CD14-positive monocyte (primary cell): ENCODE measurements at regions not wholly inside any gene's neighbourhood (a gene's known extent, or its start where the extent isn't known, plus 50 kb on each side); places are given as distances from the start of the nearest gene placed in this dataset.

Source experiments
- DNase-seq, 3 donors: peaks; one replicate each; pipeline ENCODE4 v3.0.0-alpha.2; 2011 to 2022
- H2AFZ ChIP-seq: 2 replicates; pipeline ENCODE4 v1.6.0; 2012; ENCODE audit warnings: mild to moderate bottlenecking, low read depth, low read length, inconsistent platforms; ENCODE audit not compliant: insufficient read depth, poor library complexity, severe bottlenecking
- H3K27ac ChIP-seq, 2 donors: 1 replicate in 1 of 2; 2 replicates in 1 of 2; pipeline ENCODE4 v1.5.1; 2012 to 2013; ENCODE audit warnings: low read length in 2 of 2, control low read depth in 1 of 2, inconsistent platforms in 1 of 2, low read depth in 1 of 2, mild to moderate bottlenecking in 1 of 2
- H3K27me3 ChIP-seq, 2 donors: one replicate each; pipeline versions ENCODE4 v1.6.0 to v1.6.1; 2011 to 2013; ENCODE audit warnings: low read length in 2 of 2; ENCODE audit not compliant: control insufficient read depth in 2 of 2, insufficient read depth in 2 of 2
- H3K36me3 ChIP-seq, 2 donors: replicated peaks in 1 of 2; 1 replicate in 1 of 2; 2 replicates in 1 of 2; pipeline versions ENCODE4 v1.5.1 to v1.6.1; 2012 to 2013; ENCODE audit warnings: low read length in 2 of 2, control low read depth in 1 of 2, inconsistent platforms in 1 of 2, mild to moderate bottlenecking in 1 of 2; ENCODE audit not compliant: insufficient read depth in 2 of 2, control insufficient read depth in 1 of 2
- H3K4me1 ChIP-seq, 2 donors: 1 replicate in 1 of 2; 2 replicates in 1 of 2; pipeline versions ENCODE4 v1.5.1 to v1.6.1; 2012 to 2013; ENCODE audit warnings: low read length in 2 of 2, control low read depth in 1 of 2, inconsistent platforms in 1 of 2, mild to moderate bottlenecking in 1 of 2, moderate library complexity in 1 of 2; ENCODE audit not compliant: insufficient read depth in 2 of 2, control insufficient read depth in 1 of 2
- H3K4me2 ChIP-seq: replicated peaks from 2 replicates; pipeline ENCODE3; 2012; ENCODE audit warnings: low read length, moderate library complexity, mild to moderate bottlenecking; ENCODE audit not compliant: poor library complexity, severe bottlenecking; ENCODE audit errors: extremely low read depth
- H3K4me3 ChIP-seq, 3 experiments: fragments of 200-600 bp in 1 of 3; sonication (generic) in 1 of 3; replicated peaks in 1 of 3; 1 replicate in 2 of 3; 2 replicates in 1 of 3; pipeline ENCODE4 v1.5.1; 2011 to 2013; ENCODE audit warnings: low read length in 3 of 3, mild to moderate bottlenecking in 3 of 3, control low read depth in 2 of 3, low read depth in 2 of 3, inconsistent platforms in 1 of 3, moderate library complexity in 1 of 3
- H3K79me2 ChIP-seq: 2 replicates; pipeline ENCODE4 v1.6.0; 2012; ENCODE audit warnings: mild to moderate bottlenecking, control low read depth, inconsistent platforms, low read length, moderate library complexity; ENCODE audit not compliant: insufficient read depth
- H3K9ac ChIP-seq: 2 replicates; pipeline ENCODE4 v1.6.0; 2017; ENCODE audit warnings: low read length, mild to moderate bottlenecking; ENCODE audit not compliant: insufficient read depth, poor library complexity, severe bottlenecking
- H3K9me3 ChIP-seq, 2 donors: replicated peaks in 1 of 2; 1 replicate in 1 of 2; 2 replicates in 1 of 2; pipeline versions ENCODE4 v1.5.1 to v1.6.1; 2012 to 2013; ENCODE audit warnings: low read length in 2 of 2, control low read depth in 1 of 2; ENCODE audit not compliant: control insufficient read depth in 1 of 2, insufficient read depth in 1 of 2
- H4K20me1 ChIP-seq: 2 replicates; pipeline ENCODE4 v1.6.0; 2012; ENCODE audit warnings: mild to moderate bottlenecking, low read length, control low read depth, moderate library complexity; ENCODE audit not compliant: insufficient read depth
- H3K27ac Mint-ChIP-seq, 7 donors: one replicate each; pipeline ENCODE4 v1.8.0; 2020; ENCODE audit warnings: mild to moderate bottlenecking in 7 of 7, mixed read lengths in 7 of 7, moderate library complexity in 6 of 7, inconsistent platforms in 2 of 7
- H3K27me3 Mint-ChIP-seq, 3 donors: one replicate each; pipeline ENCODE4 v1.8.0; 2021 to 2022; ENCODE audit warnings: low read depth in 3 of 3, mild to moderate bottlenecking in 3 of 3, mixed read lengths in 3 of 3, moderate library complexity in 3 of 3, inconsistent platforms in 1 of 3
- H3K36me3 Mint-ChIP-seq, 2 donors: one replicate each; pipeline ENCODE4 v1.8.0; 2020; ENCODE audit warnings: mixed read lengths in 2 of 2, inconsistent platforms in 1 of 2, mild to moderate bottlenecking in 1 of 2
- H3K4me1 Mint-ChIP-seq: one replicate; pipeline ENCODE4 v1.8.0; 2020; ENCODE audit warnings: mild to moderate bottlenecking, mixed read lengths
- H3K4me3 Mint-ChIP-seq, 2 donors: one replicate each; pipeline ENCODE4 v1.8.0; 2020; ENCODE audit warnings: mild to moderate bottlenecking in 2 of 2, mixed read lengths in 2 of 2, moderate library complexity in 1 of 2
- H3K9me3 Mint-ChIP-seq, 7 donors: one replicate each; pipeline ENCODE4 v1.8.0; 2020 to 2022; ENCODE audit warnings: mixed read lengths in 7 of 7, mild to moderate bottlenecking in 6 of 7, moderate library complexity in 6 of 7, inconsistent platforms in 2 of 7
- WGBS: methylation state at CpG from one replicate; pipeline ENCODE4 v1.1.5; 2013; ENCODE audit warnings: missing lambda C conversion rate; ENCODE audit not compliant: insufficient coverage; 5-methylcytosine and 5-hydroxymethylcytosine counted together
- intact Hi-C, 2 donors: fragments of 100-400 bp; cut with micrococcal nuclease; formaldehyde crosslinking; loops; one replicate each; pipeline versions ENCODE4 v1.15.0 to v1.15.1; 2023
- TF ChIP-seq, protein P1 (sequence below): fragments of 200-600 bp; IDR thresholded peaks from one replicate; pipeline ENCODE4 v1.8.0; 2022; ENCODE audit warnings: antibody characterized with exemption, mild to moderate bottlenecking

DNA sequence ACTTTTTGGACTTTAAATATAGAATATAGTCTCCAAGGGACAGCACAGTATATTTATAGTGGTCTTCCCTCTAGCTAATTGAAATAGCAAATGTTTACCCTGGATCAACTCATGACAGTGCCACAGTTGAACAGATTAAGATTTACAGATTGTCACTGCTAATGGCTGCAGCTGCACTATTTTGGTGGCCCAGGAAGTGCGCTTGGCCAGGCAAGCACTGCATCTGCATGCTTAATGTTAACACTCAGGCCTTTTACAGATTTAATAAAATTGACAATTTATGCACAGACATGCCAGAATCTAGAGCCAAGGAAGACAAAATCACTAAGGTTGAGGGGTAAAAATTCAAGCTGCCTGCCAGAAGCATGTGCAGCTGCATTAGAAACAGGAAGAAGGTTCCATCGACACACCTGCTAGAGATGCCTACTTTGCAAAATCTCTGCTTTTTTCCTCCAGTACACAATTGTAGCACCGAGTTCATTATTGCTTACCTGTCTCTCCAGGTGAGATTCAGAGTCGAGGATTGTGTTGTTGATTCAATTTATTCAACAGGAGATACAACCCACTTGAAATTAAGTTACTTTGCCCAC, 1042.3 kb upstream of the NRXN1 start:
- no peak for DNase-seq
- Mint-ChIP-seq H3K27ac (no peak overlapping the region), H3K36me3 (no peaks in the 10 kb centered on the region), H3K27me3 (no peaks in the 10 kb centered on the region), H3K9me3 (peaks cover 0 to 12% (median 2%) of the 10 kb centered on the region in 7 donors), H3K4me1 (no peaks in the 10 kb centered on the region), H3K4me3 (no peak overlapping the region)
- Histone ChIP-seq H3K79me2 (no peaks in the 10 kb centered on the region), H3K27ac (no peak overlapping the region), H3K36me3 (no peaks in the 10 kb centered on the region), H3K4me1 (no peaks in the 10 kb centered on the region), H4K20me1 (no peaks in the 10 kb centered on the region), H3K4me2 (no peak overlapping the region), H3K4me3 (no peak overlapping the region), H3K9ac (no peak overlapping the region), H3K9me3 (peaks cover 0 to 7% of the 10 kb centered on the region in 2 donors), H3K27me3 (no peaks in the 10 kb centered on the region), H2AFZ (no peak overlapping the region)
- no CpG with 5 or more reads among the region's 4 CpGs for WGBS
- TF ChIP-seq, protein P1, sequence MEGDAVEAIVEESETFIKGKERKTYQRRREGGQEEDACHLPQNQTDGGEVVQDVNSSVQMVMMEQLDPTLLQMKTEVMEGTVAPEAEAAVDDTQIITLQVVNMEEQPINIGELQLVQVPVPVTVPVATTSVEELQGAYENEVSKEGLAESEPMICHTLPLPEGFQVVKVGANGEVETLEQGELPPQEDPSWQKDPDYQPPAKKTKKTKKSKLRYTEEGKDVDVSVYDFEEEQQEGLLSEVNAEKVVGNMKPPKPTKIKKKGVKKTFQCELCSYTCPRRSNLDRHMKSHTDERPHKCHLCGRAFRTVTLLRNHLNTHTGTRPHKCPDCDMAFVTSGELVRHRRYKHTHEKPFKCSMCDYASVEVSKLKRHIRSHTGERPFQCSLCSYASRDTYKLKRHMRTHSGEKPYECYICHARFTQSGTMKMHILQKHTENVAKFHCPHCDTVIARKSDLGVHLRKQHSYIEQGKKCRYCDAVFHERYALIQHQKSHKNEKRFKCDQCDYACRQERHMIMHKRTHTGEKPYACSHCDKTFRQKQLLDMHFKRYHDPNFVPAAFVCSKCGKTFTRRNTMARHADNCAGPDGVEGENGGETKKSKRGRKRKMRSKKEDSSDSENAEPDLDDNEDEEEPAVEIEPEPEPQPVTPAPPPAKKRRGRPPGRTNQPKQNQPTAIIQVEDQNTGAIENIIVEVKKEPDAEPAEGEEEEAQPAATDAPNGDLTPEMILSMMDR = no peak
- intact Hi-C loops = no loop called here

DNA sequence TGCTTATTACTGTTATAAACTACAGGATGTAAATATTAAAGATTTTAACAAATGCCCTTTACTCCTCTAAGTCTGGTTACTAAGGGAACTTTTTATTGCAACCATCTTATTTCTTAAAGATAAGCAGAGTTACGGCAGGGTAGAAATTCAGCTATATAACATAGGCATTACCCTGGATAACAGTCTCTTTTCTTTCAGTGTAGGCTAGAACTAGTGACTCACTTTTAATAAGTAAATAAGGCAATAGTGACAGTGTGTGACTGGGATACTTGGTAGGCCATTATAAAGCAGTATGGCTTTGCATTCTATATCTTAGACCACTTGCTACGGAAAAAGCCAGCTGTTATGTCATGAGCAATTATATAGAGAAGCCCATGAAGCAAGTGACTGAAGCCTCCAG, 1041.0 kb upstream of the NRXN1 start:
- Histone ChIP-seq H3K4me3 (no peak overlapping the region), H3K79me2 (no peaks in the 10 kb centered on the region), H3K36me3 (no peaks in the 10 kb centered on the region), H3K9me3 (peaks cover 0 to 7% of the 10 kb centered on the region in 2 donors), H3K27me3 (no peaks in the 10 kb centered on the region), H3K4me2 (no peak overlapping the region), H4K20me1 (no peaks in the 10 kb centered on the region), H3K4me1 (no peaks in the 10 kb centered on the region), H2AFZ (no peak overlapping the region), H3K9ac (no peak overlapping the region), H3K27ac (no peak overlapping the region)
- no CpG with 5 or more reads among the region's 2 CpGs for WGBS
- H3K9me3 Mint-ChIP-seq = peaks cover 0 to 12% (median 2%) of the 10 kb centered on the region in 7 donors
- H3K27ac Mint-ChIP-seq = no peak overlapping the region
- H3K4me3 Mint-ChIP-seq = no peak overlapping the region
- DNase-seq = no peak
- H3K27me3 Mint-ChIP-seq = no peaks in the 10 kb centered on the region
- intact Hi-C loops = no loop called here
- TF ChIP-seq, protein P1 = no peak
- no peaks in the 10 kb centered on the region for H3K4me1 Mint-ChIP-seq
- H3K36me3 Mint-ChIP-seq = no peaks in the 10 kb centered on the region
